ENCODE measurements at regions not wholly inside any gene's neighbourhood (a gene's known extent, or its start where the extent isn't known, plus 50 kb on each side); places are given as distances from the start of the nearest gene placed in this dataset.

- H3K9me3 Mint-ChIP-seq = no peaks in the 10 kb centered on the region
- H3K36me3 Mint-ChIP-seq (ENCODE audit: low read depth) = no peaks in the 10 kb centered on the region
- H3K27ac Mint-ChIP-seq = no peak overlapping the region
- H3K4me3 Mint-ChIP-seq = no peak overlapping the region
- peaks cover 14% of the 10 kb centered on the region for H3K27me3 Mint-ChIP-seq (ENCODE audit: insufficient read depth)
- no peak for DNase-seq
- TF ChIP-seq CTCF (IDR thresholded peaks at IDR 0.05) = no peak
- no peaks in the 10 kb centered on the region for H3K4me1 Mint-ChIP-seq (ENCODE audit: low read depth)
Observed at GRCh38 chr1:229991724-229992333, 75.2 kb upstream of the GALNT2 start.

GRCh38 chr1:229993060-229993459, 74.0 kb upstream of the GALNT2 start:
- H3K36me3 Mint-ChIP-seq (ENCODE audit: low read depth) = no peaks in the 10 kb centered on the region

GRCh38 chr1:229993894-229994293, 73.1 kb upstream of the GALNT2 start:
- no peaks in the 10 kb centered on the region for H3K9me3 Mint-ChIP-seq
- TF ChIP-seq CTCF (IDR thresholded peaks at IDR 0.05) = no peak
- H3K4me3 Mint-ChIP-seq = no peak overlapping the region
- H3K27ac Mint-ChIP-seq = no peak overlapping the region
- no peak for DNase-seq
- no peaks in the 10 kb centered on the region for H3K36me3 Mint-ChIP-seq (ENCODE audit: low read depth)
- H3K27me3 Mint-ChIP-seq (ENCODE audit: insufficient read depth) = peaks cover 14% of the 10 kb centered on the region
- H3K4me1 Mint-ChIP-seq (ENCODE audit: low read depth) = no peaks in the 10 kb centered on the region

More at GRCh38 chr1:229993060-229993459, 74.0 kb upstream of the GALNT2 start:
- H3K9me3 Mint-ChIP-seq = no peaks in the 10 kb centered on the region
- H3K4me3 Mint-ChIP-seq = no peak overlapping the region
- no peak overlapping the region for H3K27ac Mint-ChIP-seq
- TF ChIP-seq CTCF (IDR thresholded peaks at IDR 0.05) = no peak
- peaks cover 14% of the 10 kb centered on the region for H3K27me3 Mint-ChIP-seq (ENCODE audit: insufficient read depth)
- no peaks in the 10 kb centered on the region for H3K4me1 Mint-ChIP-seq (ENCODE audit: low read depth)
- DNase-seq = no peak

- Mint-ChIP-seq H3K27ac (no peak overlapping the region), H3K36me3 (ENCODE audit: low read depth) (no peaks in the 10 kb centered on the region), H3K4me1 (ENCODE audit: low read depth) (no peaks in the 10 kb centered on the region), H3K27me3 (ENCODE audit: insufficient read depth) (peaks cover 19% of the 10 kb centered on the region), H3K4me3 (no peak overlapping the region), H3K9me3 (no peaks in the 10 kb centered on the region)
- DNase-seq = no peak
- no peak for TF ChIP-seq CTCF (IDR thresholded peaks at IDR 0.05)
Observed at GRCh38 chr1:229999004-229999670, 67.9 kb upstream of the GALNT2 start.

- H3K27me3 Mint-ChIP-seq (ENCODE audit: insufficient read depth) = peaks cover 26% of the 10 kb centered on the region
- no peaks in the 10 kb centered on the region for H3K36me3 Mint-ChIP-seq (ENCODE audit: low read depth)
- no peak overlapping the region for H3K27ac Mint-ChIP-seq
- DNase-seq = no peak
- H3K9me3 Mint-ChIP-seq = no peaks in the 10 kb centered on the region
- no peak for TF ChIP-seq CTCF (IDR thresholded peaks at IDR 0.05)
- no peak overlapping the region for H3K4me3 Mint-ChIP-seq
- no peaks in the 10 kb centered on the region for H3K4me1 Mint-ChIP-seq (ENCODE audit: low read depth)
Observed at GRCh38 chr1:230000493-230001184, 66.4 kb upstream of the GALNT2 start.

Data from HFFc6 (cell line).